ENCODE measurements at regions not wholly inside any gene's neighbourhood (a gene's known extent, or its start where the extent isn't known, plus 50 kb on each side); places are given as distances from the start of the nearest gene placed in this dataset.

DNA sequence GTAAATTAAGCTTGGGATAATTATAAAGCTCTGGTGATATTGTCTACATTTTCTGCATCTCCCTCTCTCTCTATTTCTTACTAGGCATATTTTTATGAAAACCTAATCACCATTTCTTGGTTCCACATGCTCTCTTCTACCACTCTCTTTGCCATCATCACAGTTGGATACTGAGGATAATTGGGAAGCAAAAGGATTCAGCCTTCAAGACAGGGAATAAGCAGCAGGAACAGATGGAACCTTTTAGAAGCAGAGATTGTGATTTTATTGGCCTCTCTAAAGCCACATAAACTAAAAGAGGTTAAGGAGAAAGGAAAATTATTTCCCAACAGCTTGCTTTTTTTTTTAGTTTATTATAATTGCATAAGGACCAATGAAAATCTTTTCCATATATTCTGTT, 226.3 kb upstream of the SPHKAP start:
- TF ChIP-seq POLR2A (IDR thresholded peaks at IDR 0.05): no peak
- TF ChIP-seq, protein P1, sequence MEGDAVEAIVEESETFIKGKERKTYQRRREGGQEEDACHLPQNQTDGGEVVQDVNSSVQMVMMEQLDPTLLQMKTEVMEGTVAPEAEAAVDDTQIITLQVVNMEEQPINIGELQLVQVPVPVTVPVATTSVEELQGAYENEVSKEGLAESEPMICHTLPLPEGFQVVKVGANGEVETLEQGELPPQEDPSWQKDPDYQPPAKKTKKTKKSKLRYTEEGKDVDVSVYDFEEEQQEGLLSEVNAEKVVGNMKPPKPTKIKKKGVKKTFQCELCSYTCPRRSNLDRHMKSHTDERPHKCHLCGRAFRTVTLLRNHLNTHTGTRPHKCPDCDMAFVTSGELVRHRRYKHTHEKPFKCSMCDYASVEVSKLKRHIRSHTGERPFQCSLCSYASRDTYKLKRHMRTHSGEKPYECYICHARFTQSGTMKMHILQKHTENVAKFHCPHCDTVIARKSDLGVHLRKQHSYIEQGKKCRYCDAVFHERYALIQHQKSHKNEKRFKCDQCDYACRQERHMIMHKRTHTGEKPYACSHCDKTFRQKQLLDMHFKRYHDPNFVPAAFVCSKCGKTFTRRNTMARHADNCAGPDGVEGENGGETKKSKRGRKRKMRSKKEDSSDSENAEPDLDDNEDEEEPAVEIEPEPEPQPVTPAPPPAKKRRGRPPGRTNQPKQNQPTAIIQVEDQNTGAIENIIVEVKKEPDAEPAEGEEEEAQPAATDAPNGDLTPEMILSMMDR (IDR thresholded peaks at IDR 0.05 in 4 of 5, conservative IDR thresholded peaks at IDR 0.05 in 1 of 5): no peak
